HEK293 (cell line): ENCODE measurements at regions not wholly inside any gene's neighbourhood (a gene's known extent, or its start where the extent isn't known, plus 50 kb on each side); places are given as distances from the start of the nearest gene placed in this dataset.

Experiments used
- CTCF ChIA-PET: fragments of 350-600 bp; formaldehyde crosslinking; extraction: SDS; loops from one replicate; lab custom pipeline; 2021; ENCODE audit warnings: antibody characterized with exemption; lab: Yijun Ruan, JAX
- POLR2A ChIA-PET: fragments of 300-600 bp; formaldehyde crosslinking; extraction: SDS; loops from one replicate; lab custom pipeline; 2020; ENCODE audit warnings: antibody characterized with exemption, inconsistent platforms; lab: Yijun Ruan, JAX
- H3K27ac ChIP-seq: fragments of 200-500 bp; sonication (Bioruptor generic); 2 replicates; pipeline ENCODE4 v1.5.1; 2014; ENCODE audit warnings: low read depth, low read length, control low read depth, inconsistent platforms; ENCODE audit errors: extremely low read depth
- H3K36me3 ChIP-seq, 2 experiments: fragments of 200-500 bp in 1 of 2; sonication (Bioruptor generic) in 1 of 2; 1 replicate in 1 of 2; 2 replicates in 1 of 2; pipeline ENCODE4 v1.5.1; 2014 to 2017; ENCODE audit warnings: inconsistent platforms in 2 of 2, low read length in 2 of 2; ENCODE audit not compliant: control insufficient read depth in 2 of 2, insufficient read depth in 1 of 2
- H3K4me1 ChIP-seq: fragments of 200-500 bp; sonication (Bioruptor generic); 2 replicates; pipeline ENCODE4 v1.5.1; 2014; ENCODE audit warnings: mild to moderate bottlenecking, low read length, inconsistent platforms; ENCODE audit not compliant: control insufficient read depth, insufficient read depth
- H3K4me3 ChIP-seq: 2 replicates; pipeline ENCODE4 v1.5.1; 2011; ENCODE audit warnings: low read depth, mild to moderate bottlenecking, control low read depth, low read length, moderate library complexity
- H3K9me3 ChIP-seq: fragments of 200-500 bp; sonication (Bioruptor generic); 2 replicates; pipeline ENCODE4 v1.5.1; 2014; ENCODE audit warnings: low read depth, low read length, inconsistent platforms; ENCODE audit not compliant: control insufficient read depth, insufficient read depth
- FEZF1 ChIP-seq: fragments of 450-650 bp; formaldehyde crosslinking; IDR thresholded peaks from 2 replicates; pipeline ENCODE4 v1.5.1; 2016; ENCODE audit warnings: missing biosample characterization, missing genetic modification characterization
- HIC1 ChIP-seq: fragments of 450-650 bp; formaldehyde crosslinking; IDR thresholded peaks from 2 replicates; pipeline ENCODE4 v1.5.1; 2016; ENCODE audit warnings: missing biosample characterization, missing genetic modification characterization
- SCRT2 ChIP-seq: fragments of 450-650 bp; formaldehyde crosslinking; IDR thresholded peaks from 2 replicates; pipeline ENCODE4 v1.5.1; 2016; ENCODE audit warnings: missing biosample characterization, missing genetic modification characterization
- SP7 ChIP-seq: fragments of 450-650 bp; formaldehyde crosslinking; IDR thresholded peaks from 2 replicates; pipeline ENCODE4 v1.5.1; 2016; ENCODE audit warnings: missing biosample characterization, missing genetic modification characterization
- ZBTB17 ChIP-seq: fragments of 450-650 bp; formaldehyde crosslinking; IDR thresholded peaks from 2 replicates; pipeline ENCODE4 v1.5.1; 2016; ENCODE audit warnings: missing biosample characterization, missing genetic modification characterization
- ZNF174 ChIP-seq: fragments of 450-650 bp; formaldehyde crosslinking; IDR thresholded peaks from 2 replicates; pipeline ENCODE4 v1.5.0; 2017; ENCODE audit warnings: missing biosample characterization, mild to moderate bottlenecking, missing genetic modification characterization
- ZNF223 ChIP-seq: fragments of 450-650 bp; formaldehyde crosslinking; IDR thresholded peaks from 2 replicates; pipeline ENCODE4 v1.5.1; 2016; ENCODE audit warnings: missing biosample characterization, missing genetic modification characterization
- ZNF239 ChIP-seq: fragments of 450-650 bp; formaldehyde crosslinking; IDR thresholded peaks from 2 replicates; pipeline ENCODE4 v1.5.1; 2016; ENCODE audit warnings: missing biosample characterization, missing genetic modification characterization
- ZNF280D ChIP-seq: fragments of 450-650 bp; formaldehyde crosslinking; IDR thresholded peaks from 2 replicates; pipeline ENCODE4 v1.5.1; 2016; ENCODE audit warnings: missing biosample characterization, missing genetic modification characterization
- ZNF311 ChIP-seq: fragments of 450-650 bp; formaldehyde crosslinking; IDR thresholded peaks from 2 replicates; pipeline ENCODE4 v1.5.1; 2017; ENCODE audit warnings: missing biosample characterization, missing genetic modification characterization, borderline replicate concordance
- ZNF391 ChIP-seq: fragments of 450-650 bp; formaldehyde crosslinking; IDR thresholded peaks from 2 replicates; pipeline ENCODE4 v1.5.1; 2016; ENCODE audit warnings: low read depth, missing biosample characterization, missing genetic modification characterization, borderline replicate concordance
- ZNF416 ChIP-seq: fragments of 450-650 bp; formaldehyde crosslinking; IDR thresholded peaks from 2 replicates; pipeline ENCODE4 v1.5.1; 2016; ENCODE audit warnings: missing biosample characterization, missing genetic modification characterization
- ZNF529 ChIP-seq: fragments of 450-650 bp; formaldehyde crosslinking; IDR thresholded peaks from 2 replicates; pipeline ENCODE4 v1.5.1; 2017; ENCODE audit warnings: missing genetic modification characterization, missing biosample characterization; ENCODE audit not compliant: insufficient replicate concordance
- ZNF600 ChIP-seq: fragments of 450-650 bp; formaldehyde crosslinking; IDR thresholded peaks from 2 replicates; pipeline ENCODE4 v1.5.1; 2016; ENCODE audit warnings: missing biosample characterization, missing genetic modification characterization
- ZNF645 ChIP-seq: fragments of 450-650 bp; formaldehyde crosslinking; IDR thresholded peaks from 2 replicates; pipeline ENCODE4; 2016; ENCODE audit warnings: missing biosample characterization, missing genetic modification characterization

GRCh38 chrX:139298437-139298836 lies 232.1 kb upstream of the F9 start:
- CTCF ChIA-PET: no interaction called here
- Histone ChIP-seq H3K4me3 (no peak overlapping the region), H3K4me1 (no peaks in the 10 kb centered on the region), H3K27ac (no peak overlapping the region), H3K9me3 (no peaks in the 10 kb centered on the region), H3K36me3 (no peaks in the 10 kb centered on the region)
- POLR2A ChIA-PET: no interaction called here
- TF ChIP-seq ZNF391 (tag by site-specific recombination) (no peak), ZNF311 (tag by site-specific recombination) (no peak), ZNF416 (tag by site-specific recombination) (no peak), ZNF280D (tag by site-specific recombination) (no peak), SP7 (tag by site-specific recombination) (no peak), ZNF174 (tag by site-specific recombination) (no peak)

GRCh38 chrX:139297638-139298037 lies 232.9 kb upstream of the F9 start:
- H3K4me1 ChIP-seq: no peaks in the 10 kb centered on the region
- no peak overlapping the region for H3K4me3 ChIP-seq
- no peaks in the 10 kb centered on the region for H3K9me3 ChIP-seq
- ChIA-PET CTCF (interaction anchor here (0.8 kb wide), 1 partner anchor 232 kb away, joined by 3 read pairs; no protein-coding TSS in a partner anchor), POLR2A (no interaction called here)
- H3K27ac ChIP-seq: no peak overlapping the region
- no peaks in the 10 kb centered on the region for H3K36me3 ChIP-seq
- TF ChIP-seq ZNF645 (tag by site-specific recombination) (no peak), ZBTB17 (tag by site-specific recombination) (no peak), HIC1 (tag by site-specific recombination) (no peak), FEZF1 (tag by site-specific recombination) (no peak), SCRT2 (no peak), ZNF529 (tag by site-specific recombination) (no peak), ZNF600 (tag by site-specific recombination) (no peak), ZNF239 (tag by site-specific recombination) (no peak), ZNF223 (tag by site-specific recombination) (no peak)

GRCh38 chrX:139293991-139294390 lies 236.5 kb upstream of the F9 start:
- H3K27ac ChIP-seq: no peak overlapping the region
- H3K36me3 ChIP-seq: no peaks in the 10 kb centered on the region
- ChIA-PET POLR2A (no interaction called here), CTCF (interaction anchor here (0.7 kb wide), 1 partner anchor 1647 kb away, joined by 3 read pairs; no protein-coding TSS in a partner anchor)
- H3K4me1 ChIP-seq: no peaks in the 10 kb centered on the region
- H3K4me3 ChIP-seq: no peak overlapping the region
- H3K9me3 ChIP-seq: no peaks in the 10 kb centered on the region
- no peak for TF ChIP-seq ZNF391 (tag by site-specific recombination)
